Pancreas (tissue), 10 donors: ENCODE measurements at regions not wholly inside any gene's neighbourhood (a gene's known extent, or its start where the extent isn't known, plus 50 kb on each side); places are given as distances from the start of the nearest gene placed in this dataset.

Experiments
- ATAC-seq, 4 donors: fragments of 200-7000 bp; cut with Tn5 transposase; one replicate each; pipeline versions ENCODE4 v1.8.0 to v1.9.1; 2020; ENCODE audit warnings: mild to moderate bottlenecking in 4 of 4, moderate library complexity in 4 of 4
- DNase-seq, 6 donors: peaks; one replicate each; pipeline ENCODE4 v3.0.0-alpha.2; 2020
- FAIRE-seq: peaks from 2 replicates; lab custom pipeline; 2012; peaks lifted over from hg19 to GRCh38; lab: Jason Lieb, UNC
- H3K27ac ChIP-seq, 4 donors: fragments of 200-600 bp; sonication (generic); 1 replicate in 3 of 4; 2 replicates in 1 of 4; pipeline versions ENCODE4 v1.5.0 to v1.8.0; 2020
- H3K27me3 ChIP-seq, 4 donors: fragments of 200-600 bp; one replicate each; pipeline ENCODE4 v1.8.0; 2021
- H3K36me3 ChIP-seq, 3 donors: fragments of 200-600 bp; sonication (generic) in 1 of 3; one replicate each; pipeline versions ENCODE4 v1.5.0 to v1.8.0; 2020 to 2021
- H3K4me1 ChIP-seq, 3 donors: fragments of 200-600 bp; one replicate each; pipeline ENCODE4 v1.8.0; 2021
- H3K4me3 ChIP-seq, 4 donors: fragments of 200-600 bp; sonication (generic) in 2 of 4; one replicate each; pipeline versions ENCODE4 v1.5.0 to v1.8.0; 2020 to 2021
- H3K9me3 ChIP-seq, 4 donors: fragments of 200-600 bp; one replicate each; pipeline ENCODE4 v1.8.0; 2021
- WGBS, 2 donors: extraction: QIAGEN DNeasy Blood & Tissue Kit; methylation state at CpG; one replicate each; pipeline ENCODE4 v1.1.7; 2013; 5-methylcytosine and 5-hydroxymethylcytosine counted together
- intact Hi-C, 3 donors: fragments of 100-400 bp; cut with DNase I; formaldehyde crosslinking; loops; one replicate each; pipeline versions ENCODE4 v1.11.1 to v1.14.2; 2022
- TF ChIP-seq, protein P1 (sequence below), 4 donors: fragments of 200-600 bp; sonication (generic) in 3 of 4; IDR thresholded peaks; one replicate each; pipeline versions ENCODE4 v1.5.0 to v1.8.0; 2021; ENCODE audit warnings: antibody characterized with exemption in 4 of 4
- donor health status: healthy with polysubstance abuse.
- donor health status: DM: no; HTN: no; CAD: no; lungs with moderate emphysema.
- donor health status: DM: no; HTN: no; CAD: no.
- donor health status: control.
- donor health status: control.
- donor health status: Bipolar disorder and iron deficiency.
- donor health status: DM: yes; HTN: yes; CAD: no.
- donor health status: DM: no; HTN: no; CAD: no.
- donor health status: DM: no; HTN: no; CAD: no.
- donor health status: DM: yes; HTN: yes; CAD: no.

DNA sequence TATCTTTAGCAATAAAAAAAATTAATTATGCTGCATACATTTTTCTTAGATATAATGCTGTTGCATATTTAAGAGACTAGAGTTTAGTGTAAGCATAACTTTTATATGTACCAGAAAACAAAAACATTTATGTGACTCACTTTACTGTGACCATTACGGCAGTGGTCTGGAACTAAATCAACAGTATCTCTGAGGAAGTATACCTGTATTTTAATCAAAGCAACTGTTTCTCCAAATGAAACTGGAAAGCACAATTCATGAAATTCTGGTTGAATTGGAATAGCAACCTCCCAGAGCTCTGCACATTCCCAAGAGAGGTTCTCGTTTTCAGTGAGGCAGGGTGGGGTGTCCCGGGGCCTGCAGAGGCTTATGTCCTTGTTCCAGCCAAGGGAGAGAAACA, 112.2 kb upstream of the TACR1 start:
- ATAC-seq (no peak), DNase-seq (no peak), FAIRE-seq (no peak)
- TF ChIP-seq, protein P1, sequence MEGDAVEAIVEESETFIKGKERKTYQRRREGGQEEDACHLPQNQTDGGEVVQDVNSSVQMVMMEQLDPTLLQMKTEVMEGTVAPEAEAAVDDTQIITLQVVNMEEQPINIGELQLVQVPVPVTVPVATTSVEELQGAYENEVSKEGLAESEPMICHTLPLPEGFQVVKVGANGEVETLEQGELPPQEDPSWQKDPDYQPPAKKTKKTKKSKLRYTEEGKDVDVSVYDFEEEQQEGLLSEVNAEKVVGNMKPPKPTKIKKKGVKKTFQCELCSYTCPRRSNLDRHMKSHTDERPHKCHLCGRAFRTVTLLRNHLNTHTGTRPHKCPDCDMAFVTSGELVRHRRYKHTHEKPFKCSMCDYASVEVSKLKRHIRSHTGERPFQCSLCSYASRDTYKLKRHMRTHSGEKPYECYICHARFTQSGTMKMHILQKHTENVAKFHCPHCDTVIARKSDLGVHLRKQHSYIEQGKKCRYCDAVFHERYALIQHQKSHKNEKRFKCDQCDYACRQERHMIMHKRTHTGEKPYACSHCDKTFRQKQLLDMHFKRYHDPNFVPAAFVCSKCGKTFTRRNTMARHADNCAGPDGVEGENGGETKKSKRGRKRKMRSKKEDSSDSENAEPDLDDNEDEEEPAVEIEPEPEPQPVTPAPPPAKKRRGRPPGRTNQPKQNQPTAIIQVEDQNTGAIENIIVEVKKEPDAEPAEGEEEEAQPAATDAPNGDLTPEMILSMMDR (IDR thresholded peaks at IDR 0.05) = no peak
- Histone ChIP-seq H3K36me3 (no peaks in the 10 kb centered on the region), H3K27ac (no peak overlapping the region), H3K27me3 (no peaks in the 10 kb centered on the region), H3K4me1 (no peaks in the 10 kb centered on the region), H3K4me3 (no peak overlapping the region), H3K9me3 (no peaks in the 10 kb centered on the region)
- intact Hi-C loops = no loop called here
- WGBS, 2 donors = 73 to 80% methylated on average over 3 of the region's 3 CpGs

DNA sequence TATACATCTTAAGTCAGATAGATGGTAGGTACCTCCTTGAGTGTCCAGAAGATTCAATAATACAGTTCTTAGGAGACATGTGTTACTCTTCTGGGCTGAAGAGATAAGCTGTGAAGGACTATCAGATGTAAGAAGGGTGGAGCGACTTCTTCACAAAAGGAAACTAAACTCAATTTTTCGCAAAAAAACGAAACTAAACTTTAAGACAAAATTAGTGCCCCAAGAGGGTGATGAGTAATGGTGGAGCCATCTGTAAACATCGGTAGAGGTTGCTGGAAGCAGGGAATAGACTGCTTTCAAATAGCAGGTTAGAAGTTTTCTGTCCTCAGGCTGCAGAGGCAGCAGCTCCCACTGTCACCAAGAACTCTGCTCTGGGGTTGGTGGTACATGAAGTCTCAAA, 111.6 kb upstream of the TACR1 start:
- H3K9me3 ChIP-seq = no peaks in the 10 kb centered on the region
- H3K4me3 ChIP-seq = no peak overlapping the region
- FAIRE-seq (no peak), DNase-seq (no peak), ATAC-seq (no peak)
- TF ChIP-seq, protein P1 (IDR thresholded peaks at IDR 0.05) = no peak
- H3K27me3 ChIP-seq = no peaks in the 10 kb centered on the region
- intact Hi-C loops = no loop called here
- H3K36me3 ChIP-seq = no peaks in the 10 kb centered on the region
- no peak overlapping the region for H3K27ac ChIP-seq
- WGBS, 2 donors = 77 to 83% methylated on average over 4 of the region's 4 CpGs
- H3K4me1 ChIP-seq = no peaks in the 10 kb centered on the region

DNA sequence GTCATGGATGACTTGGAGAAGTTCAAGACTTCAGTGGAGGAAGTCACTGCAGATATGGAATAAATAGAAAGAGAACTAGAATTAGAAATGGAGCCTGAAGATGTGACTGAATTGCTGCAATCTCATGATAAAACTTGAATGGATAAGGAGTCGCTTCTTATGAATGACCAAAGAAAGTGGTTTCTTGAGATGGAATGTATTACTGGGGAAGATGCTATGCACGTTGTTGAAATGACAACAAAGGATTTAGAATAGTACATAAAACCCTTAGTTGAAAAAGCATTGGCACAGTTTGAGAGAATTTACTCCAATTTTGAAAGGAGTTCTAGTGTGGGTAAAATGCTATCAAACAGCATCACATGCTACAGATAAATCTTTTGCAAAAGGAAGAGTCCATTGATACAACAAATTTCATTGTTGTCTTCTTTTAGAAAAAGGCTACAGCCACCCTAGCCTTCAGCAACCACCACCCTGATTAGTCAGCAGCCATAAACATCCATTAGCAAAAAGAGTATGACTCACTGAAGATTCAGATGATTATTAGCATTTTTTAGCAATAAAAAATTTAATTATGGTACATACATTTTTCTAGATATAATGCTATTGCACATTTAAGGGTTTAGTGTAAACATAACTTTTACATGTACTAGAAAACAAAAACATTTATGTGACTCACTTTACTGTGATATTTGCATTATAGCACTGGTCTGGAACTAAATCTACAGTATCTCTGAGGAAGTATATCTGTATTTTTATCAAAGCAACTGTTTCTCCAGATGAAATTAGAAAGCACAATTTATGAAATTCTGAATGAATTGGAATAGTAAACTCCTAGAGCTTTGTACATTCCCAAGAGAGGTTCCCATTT, 110.5 kb upstream of the TACR1 start:
- H3K27me3 ChIP-seq = no peaks in the 10 kb centered on the region
- ATAC-seq = no peak
- H3K4me3 ChIP-seq = no peak overlapping the region
- H3K9me3 ChIP-seq = no peaks in the 10 kb centered on the region
- TF ChIP-seq, protein P1 (IDR thresholded peaks at IDR 0.05) = no peak
- no peak for DNase-seq
- WGBS, 2 donors = 71 to 74% methylated on average over 2 of the region's 2 CpGs
- H3K36me3 ChIP-seq = no peaks in the 10 kb centered on the region
- FAIRE-seq = no peak
- no peak overlapping the region for H3K27ac ChIP-seq
- intact Hi-C loops = no loop called here
- H3K4me1 ChIP-seq = no peaks in the 10 kb centered on the region

DNA sequence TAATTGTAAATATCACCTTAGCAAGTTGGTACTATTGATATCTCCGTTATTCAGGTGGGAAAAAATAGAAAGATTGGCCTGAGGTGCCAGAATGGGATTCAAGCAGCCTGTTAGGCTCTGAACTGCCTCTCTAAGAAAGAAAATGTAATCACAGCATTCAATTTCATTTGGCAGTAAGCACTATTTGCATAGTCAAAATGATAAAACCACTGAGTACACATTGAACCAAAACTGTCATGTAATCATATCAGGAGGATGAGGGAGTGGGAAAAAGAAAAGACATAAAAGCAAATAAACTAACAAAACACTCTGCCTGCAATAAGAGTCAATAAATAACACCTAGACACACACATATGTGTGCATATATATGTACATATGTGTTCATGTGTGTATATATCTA, 103.9 kb upstream of the TACR1 start:
- Histone ChIP-seq H3K27ac (no peak overlapping the region), H3K27me3 (no peaks in the 10 kb centered on the region), H3K36me3 (no peaks in the 10 kb centered on the region), H3K4me1 (no peaks in the 10 kb centered on the region), H3K4me3 (no peak overlapping the region), H3K9me3 (no peaks in the 10 kb centered on the region)
- intact Hi-C loops = no loop called here
- FAIRE-seq = no peak
- no peak for ATAC-seq
- TF ChIP-seq, protein P1 (IDR thresholded peaks at IDR 0.05) = no peak
- WGBS, 2 donors = 39 to 49% methylated on average over 1 of the region's 1 CpG
- no peak for DNase-seq

GRCh38 chr2:75294362-75294761, 95.0 kb upstream of the TACR1 start:
- DNase-seq (no peak), FAIRE-seq (no peak), ATAC-seq (no peak)
- intact Hi-C loops = no loop called here
- TF ChIP-seq, protein P1 (IDR thresholded peaks at IDR 0.05) = no peak
- no peaks in the 10 kb centered on the region for H3K9me3 ChIP-seq
- no peaks in the 10 kb centered on the region for H3K27me3 ChIP-seq
- no peak overlapping the region for H3K4me3 ChIP-seq
- H3K27ac ChIP-seq = no peak overlapping the region
- WGBS, 2 donors = 73 to 88% methylated on average over 1 of the region's 1 CpG
- no peaks in the 10 kb centered on the region for H3K4me1 ChIP-seq
- no peaks in the 10 kb centered on the region for H3K36me3 ChIP-seq
